GM12874 (cell line): ENCODE measurements at regions not wholly inside any gene's neighbourhood (a gene's known extent, or its start where the extent isn't known, plus 50 kb on each side); places are given as distances from the start of the nearest gene placed in this dataset.

ENCODE experiments used
- TF ChIP-seq, protein P1 (sequence below): IDR thresholded peaks from 2 replicates; pipeline ENCODE4 v1.5.1; 2011; ENCODE audit warnings: low read depth, mild to moderate bottlenecking, control low read depth, low read length, moderate library complexity; ENCODE audit not compliant: insufficient read depth

DNA sequence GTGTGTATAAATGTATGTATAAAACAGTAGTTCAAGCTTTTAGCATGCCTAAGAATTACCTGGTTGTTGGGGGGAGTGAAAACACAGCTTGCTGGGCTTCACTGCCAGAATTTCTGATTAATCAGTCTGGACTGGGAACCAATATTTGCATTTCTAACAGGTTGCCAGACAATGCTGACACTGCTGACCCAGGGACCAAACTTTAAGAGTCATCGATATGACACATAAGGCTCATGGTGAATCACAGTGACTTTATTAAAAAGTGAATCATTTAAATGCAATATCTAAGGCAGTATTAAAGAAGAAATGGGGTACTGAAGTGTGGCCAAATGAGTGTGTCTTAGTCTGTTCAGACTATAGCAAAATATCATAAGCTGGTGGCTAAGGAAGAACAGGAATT, 195.9 kb upstream of the DTNA start:
- TF ChIP-seq, protein P1, sequence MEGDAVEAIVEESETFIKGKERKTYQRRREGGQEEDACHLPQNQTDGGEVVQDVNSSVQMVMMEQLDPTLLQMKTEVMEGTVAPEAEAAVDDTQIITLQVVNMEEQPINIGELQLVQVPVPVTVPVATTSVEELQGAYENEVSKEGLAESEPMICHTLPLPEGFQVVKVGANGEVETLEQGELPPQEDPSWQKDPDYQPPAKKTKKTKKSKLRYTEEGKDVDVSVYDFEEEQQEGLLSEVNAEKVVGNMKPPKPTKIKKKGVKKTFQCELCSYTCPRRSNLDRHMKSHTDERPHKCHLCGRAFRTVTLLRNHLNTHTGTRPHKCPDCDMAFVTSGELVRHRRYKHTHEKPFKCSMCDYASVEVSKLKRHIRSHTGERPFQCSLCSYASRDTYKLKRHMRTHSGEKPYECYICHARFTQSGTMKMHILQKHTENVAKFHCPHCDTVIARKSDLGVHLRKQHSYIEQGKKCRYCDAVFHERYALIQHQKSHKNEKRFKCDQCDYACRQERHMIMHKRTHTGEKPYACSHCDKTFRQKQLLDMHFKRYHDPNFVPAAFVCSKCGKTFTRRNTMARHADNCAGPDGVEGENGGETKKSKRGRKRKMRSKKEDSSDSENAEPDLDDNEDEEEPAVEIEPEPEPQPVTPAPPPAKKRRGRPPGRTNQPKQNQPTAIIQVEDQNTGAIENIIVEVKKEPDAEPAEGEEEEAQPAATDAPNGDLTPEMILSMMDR, result no peak

DNA sequence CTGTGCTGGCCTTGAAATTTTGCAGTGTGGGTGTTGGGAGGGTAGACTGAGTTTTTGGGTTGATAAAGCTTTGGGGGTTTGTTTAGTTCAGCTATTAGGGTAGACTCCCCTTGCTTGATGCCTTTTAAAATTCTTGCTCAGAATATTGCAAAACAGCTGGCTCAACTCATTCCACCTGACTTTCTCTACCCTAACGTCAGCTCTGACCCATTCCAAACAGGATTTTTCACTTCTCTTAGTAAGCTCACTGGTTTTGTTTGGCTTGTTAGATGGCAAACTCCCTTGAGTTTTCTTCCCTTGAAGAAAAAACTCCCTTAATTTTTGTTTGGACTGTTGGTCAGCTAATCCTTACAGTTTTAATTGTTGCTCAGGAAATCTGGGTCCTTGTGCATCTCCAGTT, 195.1 kb upstream of the DTNA start:
- TF ChIP-seq, protein P1, result no peak

DNA sequence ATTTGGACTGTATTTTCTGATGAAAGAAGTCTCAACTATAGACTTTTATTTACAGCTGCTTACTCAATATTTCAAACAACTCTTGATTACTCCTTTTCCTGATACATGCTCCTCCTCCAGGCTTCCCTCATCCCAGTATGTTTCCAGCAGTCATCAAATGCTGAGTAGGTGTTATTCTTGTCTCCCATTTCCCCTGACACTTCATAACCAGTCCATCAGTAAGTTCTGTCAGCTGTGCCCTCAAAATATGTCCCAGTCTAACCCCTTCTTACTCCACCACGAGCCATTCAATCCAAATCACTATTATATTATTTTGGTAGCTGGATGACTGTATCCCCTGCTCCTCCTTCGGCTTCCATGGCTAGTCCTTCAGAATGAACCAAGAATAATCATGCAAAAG, 189.1 kb upstream of the DTNA start:
- TF ChIP-seq, protein P1, result no peak

DNA sequence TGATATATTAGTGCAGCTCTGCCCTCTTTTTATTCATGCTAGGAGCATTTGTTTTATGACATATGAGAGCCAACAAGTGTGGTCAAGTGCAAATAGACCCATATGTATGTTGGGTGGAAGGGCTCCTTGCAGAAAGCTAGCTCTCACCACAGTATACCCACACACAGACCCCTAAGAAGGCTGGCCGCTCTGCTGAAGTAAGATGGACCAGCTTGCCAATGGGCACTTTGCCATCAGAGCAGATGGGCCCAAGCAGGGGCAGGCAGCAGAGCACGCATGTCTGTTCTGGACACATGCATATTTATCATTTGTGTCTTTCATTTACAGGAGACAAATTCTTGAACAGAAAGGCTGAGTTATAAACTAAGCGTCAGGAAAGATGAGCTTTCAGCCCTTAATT, 187.5 kb upstream of the DTNA start:
- TF ChIP-seq, protein P1, result no peak

DNA sequence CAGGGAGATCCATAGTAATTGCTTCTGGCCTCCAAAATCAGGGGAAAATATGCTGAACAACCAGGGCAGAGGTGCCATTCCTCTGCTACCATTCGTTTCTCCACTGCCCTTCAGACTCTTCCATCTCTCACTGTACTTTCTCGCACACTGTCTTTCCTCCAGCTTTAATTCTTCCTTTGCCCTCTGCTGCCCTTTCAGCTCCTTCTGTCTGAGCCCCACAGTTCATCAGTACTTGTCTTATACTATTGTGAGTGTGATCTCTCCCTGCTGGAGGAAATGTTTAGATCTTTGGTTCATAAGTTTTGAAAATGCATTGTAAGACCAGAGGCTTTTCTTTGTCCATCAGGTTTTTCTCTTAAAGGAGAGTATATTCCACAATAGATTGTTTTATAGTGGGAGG, 184.9 kb upstream of the DTNA start:
- TF ChIP-seq, protein P1, result no peak

DNA sequence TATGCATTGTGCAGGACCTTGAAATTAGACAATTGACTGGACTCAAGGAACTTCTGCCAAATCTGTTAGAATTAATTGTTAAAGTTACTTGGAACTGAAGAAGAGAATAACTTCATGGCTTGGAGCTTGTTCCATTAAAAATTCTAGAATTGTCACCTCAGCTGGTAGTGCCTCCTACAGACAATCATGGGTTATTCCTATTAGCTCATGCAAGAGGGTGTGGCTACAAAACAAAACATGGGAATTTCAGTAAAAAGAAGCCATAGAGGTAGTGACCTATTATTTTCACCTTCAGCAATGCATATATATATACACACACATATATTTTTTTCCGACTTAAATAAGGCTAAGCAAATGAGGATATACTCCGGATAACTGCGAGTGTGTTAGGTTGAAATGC, 181.9 kb upstream of the DTNA start:
- TF ChIP-seq, protein P1, result no peak

DNA sequence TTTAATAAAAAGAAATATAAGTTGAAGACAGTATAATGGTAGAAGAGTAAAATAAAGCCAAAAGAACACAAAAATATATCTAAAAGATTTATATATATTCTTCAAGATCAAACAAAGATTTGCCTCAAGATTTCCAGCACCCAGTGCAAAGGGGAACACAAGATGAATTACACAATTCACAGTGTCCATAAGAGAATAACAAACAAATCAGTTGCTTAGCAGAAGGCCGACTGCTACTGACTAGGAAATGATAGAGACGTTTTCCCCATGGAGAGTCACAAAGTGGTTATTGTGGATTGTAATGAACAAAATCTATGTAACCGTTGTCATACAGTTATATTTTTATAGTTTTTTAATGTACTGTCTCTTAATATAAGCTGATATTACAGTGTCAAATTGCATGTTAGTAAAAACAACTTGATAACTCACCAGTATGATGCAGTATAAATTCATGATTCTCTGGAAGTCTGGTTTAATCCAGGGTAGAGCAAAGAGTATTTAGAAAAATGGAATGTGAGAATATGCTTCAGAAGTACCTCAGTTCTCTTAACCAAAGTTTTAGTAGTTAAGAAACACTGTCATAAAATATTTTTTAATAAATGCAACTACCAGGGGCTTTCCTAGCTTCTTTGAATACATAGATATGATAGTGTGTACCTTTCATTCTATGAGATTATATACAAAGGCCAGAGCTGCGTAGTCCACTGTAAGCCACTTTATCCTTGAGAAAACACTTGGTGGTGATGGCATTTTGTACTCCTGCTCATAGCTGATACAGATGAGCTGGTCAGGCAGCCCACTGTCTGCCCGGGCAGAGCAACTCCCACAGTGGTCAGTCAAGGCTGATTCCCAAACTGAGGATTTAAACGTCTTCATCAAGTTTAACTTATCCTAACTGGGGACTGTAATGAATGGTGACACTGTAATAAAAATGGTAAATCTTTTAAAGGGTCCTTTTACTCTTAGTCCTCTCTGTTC, 180.5 kb upstream of the DTNA start:
- TF ChIP-seq, protein P1, result no peak
